ENCODE measurements at regions not wholly inside any gene's neighbourhood (a gene's known extent, or its start where the extent isn't known, plus 50 kb on each side); places are given as distances from the start of the nearest gene placed in this dataset.

DNA sequence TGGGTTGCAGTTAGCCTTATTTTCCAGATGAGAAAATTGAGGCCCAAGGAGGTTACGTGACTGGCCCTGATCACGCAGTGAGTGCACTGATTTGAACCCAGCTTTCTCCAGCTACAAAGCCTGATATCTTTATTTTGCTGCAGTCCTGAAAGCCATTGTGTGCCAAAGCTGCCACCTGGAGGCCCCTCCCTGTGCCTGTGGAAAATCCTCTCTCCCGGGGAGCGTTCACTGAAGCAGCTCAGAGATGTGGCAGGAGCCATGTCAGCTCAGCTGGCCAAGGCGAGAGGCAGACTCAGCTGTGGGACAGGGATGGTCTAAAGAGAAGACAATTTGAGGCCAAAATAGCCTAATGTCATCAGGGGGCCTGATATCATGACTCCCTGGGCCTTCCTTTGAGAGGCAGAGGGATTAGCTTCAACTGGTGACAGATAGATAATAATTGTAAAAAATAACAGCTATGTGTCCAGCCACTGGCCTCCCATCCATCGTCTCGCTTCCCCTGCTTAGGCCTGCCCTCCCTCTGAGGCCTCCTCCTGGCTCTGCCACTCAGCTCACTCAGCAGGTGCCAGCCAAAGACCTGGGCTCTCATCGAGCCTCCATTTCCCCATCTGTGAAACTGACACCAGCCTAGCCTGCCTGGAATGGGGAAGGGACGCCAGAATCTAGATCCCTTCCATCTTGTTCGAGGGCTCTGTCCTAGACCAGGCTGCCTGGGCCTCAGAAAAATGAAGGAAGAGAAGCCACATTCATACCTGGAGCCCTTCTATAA, 74.3 kb upstream of the GGTA1 start:
- no peak for TF ChIP-seq FOSL1 (IDR thresholded peaks at IDR 0.05; ENCODE audit: insufficient read depth, low read depth, low read length)
- peak; percentile 19 to 36; a peak in 3 of 4 replicates for TF ChIP-seq RAD21 (IDR thresholded peaks at IDR 0.05 in 1 of 2, conservative IDR thresholded peaks at IDR 0.05 in 1 of 2; ENCODE audit: low read depth in 2 of 2, low read length in 2 of 2)
- TF ChIP-seq, protein P1, sequence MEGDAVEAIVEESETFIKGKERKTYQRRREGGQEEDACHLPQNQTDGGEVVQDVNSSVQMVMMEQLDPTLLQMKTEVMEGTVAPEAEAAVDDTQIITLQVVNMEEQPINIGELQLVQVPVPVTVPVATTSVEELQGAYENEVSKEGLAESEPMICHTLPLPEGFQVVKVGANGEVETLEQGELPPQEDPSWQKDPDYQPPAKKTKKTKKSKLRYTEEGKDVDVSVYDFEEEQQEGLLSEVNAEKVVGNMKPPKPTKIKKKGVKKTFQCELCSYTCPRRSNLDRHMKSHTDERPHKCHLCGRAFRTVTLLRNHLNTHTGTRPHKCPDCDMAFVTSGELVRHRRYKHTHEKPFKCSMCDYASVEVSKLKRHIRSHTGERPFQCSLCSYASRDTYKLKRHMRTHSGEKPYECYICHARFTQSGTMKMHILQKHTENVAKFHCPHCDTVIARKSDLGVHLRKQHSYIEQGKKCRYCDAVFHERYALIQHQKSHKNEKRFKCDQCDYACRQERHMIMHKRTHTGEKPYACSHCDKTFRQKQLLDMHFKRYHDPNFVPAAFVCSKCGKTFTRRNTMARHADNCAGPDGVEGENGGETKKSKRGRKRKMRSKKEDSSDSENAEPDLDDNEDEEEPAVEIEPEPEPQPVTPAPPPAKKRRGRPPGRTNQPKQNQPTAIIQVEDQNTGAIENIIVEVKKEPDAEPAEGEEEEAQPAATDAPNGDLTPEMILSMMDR (IDR thresholded peaks at IDR 0.05; ENCODE audit: control extremely low read depth in 1 of 3, insufficient read depth in 1 of 3, low read depth in 1 of 3, low read length in 3 of 3) = peak in 1 of 3 experiments; percentile 2; a peak in 2 of 4 replicates
- TF ChIP-seq CHD2 (IDR thresholded peaks at IDR 0.05; ENCODE audit: low read length) = no peak
- TF ChIP-seq CBX5 (IDR thresholded peaks at IDR 0.05; ENCODE audit: low read depth, low read length) = no peak
- no peak for TF ChIP-seq SUZ12 (IDR thresholded peaks at IDR 0.05; ENCODE audit: low read length)
- no peak for TF ChIP-seq SAP30 (IDR thresholded peaks at IDR 0.05; ENCODE audit: insufficient read depth, insufficient replicate concordance, low read length)
- no peak overlapping the region for H2BK5ac ChIP-seq (ENCODE audit: low read depth, low read length)
- no peak overlapping the region for H3K9ac ChIP-seq (replicated peaks in 1 of 4; ENCODE audit: extremely low read depth in 1 of 4, low read depth in 3 of 4, low read length in 3 of 4)
- H4K8ac ChIP-seq (ENCODE audit: extremely low read depth, insufficient read depth, low read length) = no peak overlapping the region; the same call in 1 of the 2 replicates
- WGBS, 2 experiments (ENCODE audit: extremely low coverage in 1 of 2, insufficient coverage in 1 of 2, insufficient read length in 1 of 2, insufficient replicate concordance in 2 of 2, low coverage in 1 of 2, low lambda C conversion rate in 2 of 2, missing lambda C conversion rate in 1 of 2) = 86% methylated on average over 10 of the region's 10 CpGs; no CpG with 5 or more reads in 1 of the 2 experiments
- no peaks in the 10 kb centered on the region for H4K20me1 ChIP-seq (replicated peaks in 1 of 2; ENCODE audit: control insufficient read depth in 1 of 2, insufficient read depth in 2 of 2, low read length in 2 of 2)
- ChIA-PET CTCF (ENCODE audit: partially characterized antibody) (interaction anchor here (1.0 to 8.4 kb wide), 13 partner anchors 8 to 120 kb away, joined by 3 to 57 read pairs (median 4); no protein-coding TSS in a partner anchor), POLR2A (ENCODE audit: partially characterized antibody) (interaction anchor here (1.8 kb wide), 1 partner anchor 26 kb away, joined by 4 read pairs; no protein-coding TSS in a partner anchor)
- H2AK5ac ChIP-seq (ENCODE audit: low read depth, low read length) = no peak overlapping the region
- no peak overlapping the region for H4K5ac ChIP-seq (ENCODE audit: insufficient read length, low read depth, low read length)
- no peak for DNase-seq (ENCODE audit: low read depth in 1 of 2, low spot score in 2 of 2)
- no peaks in the 10 kb centered on the region for H3K9me3 ChIP-seq (ENCODE audit: insufficient read depth in 2 of 2, low read depth in 1 of 2, low read length in 1 of 2)
- H3K27me3 ChIP-seq (replicated peaks in 1 of 4; ENCODE audit: control insufficient read depth in 3 of 4, extremely low read depth in 1 of 4, insufficient read depth in 3 of 4, low read length in 3 of 4) = no peaks in the 10 kb centered on the region; a peak in 2 of 7 replicates
- no peaks in the 10 kb centered on the region for H3K36me3 ChIP-seq (ENCODE audit: control insufficient read depth in 2 of 4, insufficient read depth in 4 of 4, low read length in 3 of 4)
- no peak overlapping the region for H3K4ac ChIP-seq (replicated peaks; ENCODE audit: insufficient read length, low read depth, low read length)
- no peak overlapping the region for H3K18ac ChIP-seq (ENCODE audit: extremely low read depth, low read length)
- no peak overlapping the region for H3K14ac ChIP-seq (ENCODE audit: insufficient read length)
- no peak overlapping the region for H3K56ac ChIP-seq (replicated peaks; ENCODE audit: insufficient read length, low read depth, low read length)
- H2BK120ac ChIP-seq (replicated peaks; ENCODE audit: low read depth, low read length) = no peak overlapping the region
- no peaks in the 10 kb centered on the region for H3K79me2 ChIP-seq (ENCODE audit: control insufficient read depth in 1 of 2, insufficient read depth in 2 of 2, low read length in 2 of 2)
- no peak overlapping the region for H2BK12ac ChIP-seq (ENCODE audit: low read depth, low read length)
- H3K4me1 ChIP-seq (replicated peaks in 1 of 4; ENCODE audit: control insufficient read depth in 3 of 4, insufficient read depth in 4 of 4, low read length in 3 of 4) = peaks cover 0 to 4% (median 0%) of the 10 kb centered on the region in 4 experiments; a peak in 1 of 7 replicates
- no peak overlapping the region for H3K4me3 ChIP-seq (ENCODE audit: extremely low read depth in 1 of 4, insufficient read depth in 2 of 4, low read depth in 3 of 4, low read length in 4 of 4)
- no peak overlapping the region for H4K91ac ChIP-seq (replicated peaks; ENCODE audit: insufficient read length, low read length)
- H2BK15ac ChIP-seq (ENCODE audit: low read length) = no peak overlapping the region
- no peak overlapping the region for H3K4me2 ChIP-seq (ENCODE audit: insufficient read depth in 1 of 2, low read depth in 2 of 2, low read length in 2 of 2)
- FAIRE-seq = no peak
- H3K23me2 ChIP-seq (ENCODE audit: low read depth, low read length) = no peaks in the 10 kb centered on the region
- H2BK20ac ChIP-seq (ENCODE audit: low read length) = no peak overlapping the region
- H2AFZ ChIP-seq (ENCODE audit: low read length) = no peak overlapping the region
- H3K23ac ChIP-seq (ENCODE audit: insufficient read length) = no peak overlapping the region
- H3K27ac ChIP-seq (ENCODE audit: low read depth, low read length) = no peak overlapping the region
- H3K79me1 ChIP-seq (ENCODE audit: low read depth, low read length) = no peaks in the 10 kb centered on the region
